ENCODE measurements at regions not wholly inside any gene's neighbourhood (a gene's known extent, or its start where the extent isn't known, plus 50 kb on each side); places are given as distances from the start of the nearest gene placed in this dataset.

DNA sequence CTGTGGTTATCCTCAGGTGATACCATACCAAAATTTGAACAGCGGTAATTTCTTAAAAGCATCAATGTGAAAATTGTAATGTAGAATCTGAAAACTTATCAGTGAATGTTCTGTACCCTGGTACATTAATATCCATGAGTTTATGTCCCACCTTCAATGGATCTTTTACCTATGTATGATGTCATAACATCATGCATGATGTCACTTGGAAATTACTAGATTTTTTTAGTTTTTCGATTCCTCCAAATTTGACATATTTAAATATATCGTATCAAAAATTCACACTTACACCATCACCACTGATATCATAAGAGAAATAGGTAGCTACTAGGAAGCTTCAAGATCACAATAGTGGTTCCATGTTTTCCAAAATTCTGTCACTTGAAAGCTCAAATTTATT is 95.0 kb upstream of the AKR1E2 start:
- no peak for DNase-seq

GRCh38 chr10:4725917-4726606 is 99.9 kb upstream of the AKR1E2 start:
- DNase-seq: peak; percentile 9

DNA sequence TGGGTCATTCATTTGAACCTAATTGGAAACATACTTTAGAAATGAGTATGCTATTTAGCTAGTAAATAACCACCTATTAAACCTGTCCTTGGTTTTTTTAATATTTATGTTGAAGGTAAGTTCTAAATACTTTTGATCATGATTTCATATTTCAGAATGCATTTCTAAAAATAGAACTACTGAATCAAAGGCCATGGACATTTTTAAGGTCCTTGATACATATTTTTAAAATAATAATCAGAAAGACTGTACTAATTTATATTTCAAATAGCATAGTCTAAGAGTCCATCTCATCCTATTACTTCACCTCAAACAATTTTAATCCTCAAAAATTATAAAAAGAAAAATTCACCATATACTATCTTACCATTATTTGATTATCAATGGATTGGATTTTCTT is 102.1 kb upstream of the AKR1E2 start:
- no peak for DNase-seq

DNA sequence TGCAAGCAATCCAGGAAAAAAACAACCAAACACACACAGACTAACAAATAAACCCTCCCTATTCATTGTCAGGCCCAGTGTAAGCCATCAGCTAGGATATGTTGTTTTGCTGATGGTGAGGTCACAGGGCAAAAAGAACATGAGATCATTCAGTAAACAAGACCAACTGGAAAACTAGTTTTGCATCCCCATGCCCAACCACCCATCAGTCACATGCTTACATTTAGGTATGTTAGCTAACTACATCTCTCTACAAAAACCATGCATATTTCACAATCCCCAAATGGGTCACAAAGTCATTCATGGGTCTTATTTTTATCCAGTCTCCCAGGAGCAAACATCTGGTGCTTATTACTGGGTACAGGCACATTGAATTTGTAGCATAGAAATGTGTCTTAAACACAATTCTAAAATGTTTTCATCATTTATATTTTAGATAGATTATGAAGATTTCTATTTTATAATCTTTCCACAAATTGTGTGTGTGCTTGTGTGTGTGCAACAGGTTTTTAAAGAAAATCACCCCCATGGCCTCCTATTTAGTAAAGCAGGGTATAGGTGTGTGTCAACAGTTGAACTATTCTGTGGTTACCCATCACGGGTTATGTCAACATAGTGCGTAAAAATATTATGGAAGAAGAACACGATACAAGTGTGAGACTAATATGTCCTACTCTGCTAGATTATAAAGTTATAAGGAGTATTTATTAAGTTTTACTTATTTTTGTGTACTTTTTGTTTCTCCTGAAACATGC is 103.8 kb upstream of the AKR1E2 start:
- no peak for DNase-seq

DNA sequence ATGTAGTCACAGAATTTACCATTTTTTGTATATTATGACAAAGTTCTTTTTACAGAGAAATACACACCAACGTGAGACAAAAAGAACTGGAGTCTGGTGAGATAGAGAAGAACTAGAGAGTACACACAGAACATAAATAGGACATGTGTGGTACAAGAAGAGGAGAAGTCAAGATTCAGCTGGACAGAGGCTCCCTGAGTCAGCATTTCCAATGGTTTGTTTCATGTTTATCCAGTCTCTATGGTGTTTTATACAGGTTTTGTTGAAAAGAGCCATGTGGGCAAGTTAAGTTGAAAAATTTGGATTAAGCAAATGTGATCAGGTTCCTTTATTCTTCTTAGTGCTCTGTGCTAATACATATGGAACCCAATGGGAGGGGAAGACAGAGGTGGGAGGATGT is 105.5 kb upstream of the AKR1E2 start:
- DNase-seq: no peak

DNA sequence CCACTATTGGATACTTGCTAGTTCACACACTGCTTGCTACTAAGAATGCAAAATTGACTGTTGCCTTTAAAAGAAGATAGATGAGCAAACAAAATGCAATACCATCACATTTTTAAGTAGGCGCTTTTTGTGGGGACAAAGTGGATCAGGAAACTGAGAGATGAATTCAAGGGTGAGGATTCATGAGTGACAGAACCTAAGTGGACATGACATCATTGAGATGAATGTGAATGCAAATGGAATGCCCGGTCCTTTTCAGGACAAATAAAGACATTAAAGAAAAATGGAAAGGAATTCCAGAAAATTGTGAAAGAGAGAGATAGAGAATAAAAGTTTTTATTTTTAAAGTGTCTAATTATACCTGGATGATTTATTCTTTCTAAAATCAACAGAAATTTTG is 106.3 kb upstream of the AKR1E2 start:
- DNase-seq: no peak

GRCh38 chr10:4719036-4719435 is 107.0 kb upstream of the AKR1E2 start:
- DNase-seq: no peak

DNA sequence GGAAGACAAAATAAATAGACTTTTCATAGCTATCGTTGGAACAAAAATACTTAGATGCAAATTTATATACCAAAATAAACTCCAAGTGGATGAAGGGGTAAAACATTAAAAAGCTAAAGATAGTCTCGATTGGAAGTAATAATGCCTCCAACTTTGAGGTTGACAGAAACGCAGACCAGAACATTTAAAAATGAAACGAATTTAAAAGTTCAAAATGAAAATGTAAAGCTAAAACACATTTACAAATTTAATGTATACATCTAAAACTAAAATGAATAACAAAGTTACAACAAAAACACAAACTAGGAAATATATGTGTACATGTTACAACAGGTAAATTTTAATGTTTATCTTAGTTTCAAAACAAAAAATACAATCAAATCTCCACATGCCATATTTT is 107.5 kb upstream of the AKR1E2 start:
- no peak for DNase-seq

- DNase-seq: no peak
Measured at GRCh38 chr10:4717670-4718069, 108.3 kb upstream of the AKR1E2 start.

DNA sequence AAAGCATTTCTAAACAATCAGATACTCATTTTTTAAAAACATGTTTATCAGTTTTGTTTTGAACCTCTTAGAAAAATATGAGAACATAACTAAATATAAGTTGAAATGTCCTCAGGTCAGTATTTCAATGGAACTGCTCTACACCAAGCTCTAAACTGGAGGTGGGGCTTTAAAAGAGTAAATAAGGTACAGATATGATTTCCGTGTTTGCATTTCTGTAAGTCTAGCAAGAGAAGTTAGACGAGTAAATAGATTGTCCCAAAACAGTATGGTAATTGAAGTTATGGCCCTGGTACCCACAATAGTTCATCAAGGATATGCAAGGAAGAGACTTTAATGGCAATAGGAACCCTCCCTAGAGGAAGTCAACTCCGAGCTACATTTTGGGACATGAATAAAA is 115.1 kb upstream of the AKR1E2 start:
- no peak for DNase-seq

DNA sequence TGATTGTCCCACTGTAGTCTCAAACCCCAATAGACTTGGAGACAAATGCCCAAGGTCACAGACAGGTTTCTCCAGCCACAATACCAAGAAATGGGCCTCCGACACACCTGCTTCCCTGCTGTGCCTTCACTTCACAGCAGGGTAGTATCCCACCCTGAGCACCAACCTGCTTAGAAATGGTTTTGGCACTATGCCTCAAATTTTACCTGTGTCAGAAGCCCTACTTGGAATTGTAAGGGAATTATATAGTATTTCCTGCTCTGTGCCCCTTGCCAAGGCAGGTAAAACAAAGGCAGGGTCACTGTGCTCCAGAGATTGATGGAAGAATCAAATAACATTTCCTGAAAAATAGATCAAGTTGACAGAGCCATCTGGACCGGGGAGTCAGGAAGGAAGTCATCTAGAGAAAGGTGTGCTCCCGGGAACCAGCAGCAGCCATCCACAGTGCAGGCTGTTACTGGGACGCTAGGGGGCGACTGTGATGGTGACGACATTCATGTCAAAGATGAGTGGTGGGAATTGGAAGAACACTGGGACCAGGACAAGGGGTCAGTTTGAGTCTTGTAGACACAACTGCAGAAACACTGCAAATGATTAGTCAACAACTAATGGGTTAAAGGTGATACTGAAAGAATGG is 117.8 kb upstream of the AKR1E2 start:
- no peak for DNase-seq

DNA sequence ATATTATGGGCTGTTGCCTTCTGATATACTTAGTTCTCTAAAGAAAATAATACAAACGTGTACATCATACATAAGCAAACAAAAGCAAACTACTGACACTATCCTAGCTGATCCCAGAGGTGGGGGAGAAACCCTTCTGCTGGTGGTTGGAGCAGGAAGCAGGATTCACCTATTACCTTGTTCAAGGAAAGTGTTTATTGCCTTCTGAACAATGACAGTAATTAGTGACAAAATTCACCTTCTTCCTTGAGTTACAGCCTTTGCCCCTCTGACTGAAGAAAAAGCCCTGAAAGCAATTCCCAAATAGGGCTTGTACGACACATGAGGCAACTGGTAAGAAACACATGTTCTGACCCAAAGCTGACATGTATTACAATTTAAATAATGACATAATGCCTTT is 118.8 kb upstream of the AKR1E2 start:
- no peak for DNase-seq

DNA sequence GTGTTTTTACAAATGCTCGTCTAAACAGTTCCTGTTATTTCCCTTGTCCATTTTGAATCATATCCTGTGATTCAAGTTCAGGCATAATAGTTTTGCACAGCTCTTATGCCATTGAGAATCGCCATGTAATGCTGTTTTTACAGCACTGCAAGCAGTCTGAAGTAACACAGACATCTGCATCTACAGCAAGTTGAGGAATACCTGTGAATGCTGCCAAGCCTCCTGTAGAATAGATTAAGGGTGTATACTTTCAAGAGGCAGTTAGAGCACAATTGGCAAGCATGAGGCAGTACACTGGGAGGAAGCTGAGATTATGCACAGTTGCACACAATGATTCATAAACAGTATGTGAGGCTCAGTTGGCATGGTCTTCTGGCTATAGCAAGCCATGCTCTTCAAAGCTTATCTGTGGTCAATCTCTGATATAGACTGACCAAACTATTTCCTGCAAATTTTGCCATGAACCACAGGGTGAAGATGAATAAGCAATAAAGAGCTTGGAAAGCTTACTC is 121.9 kb upstream of the AKR1E2 start:
- DNase-seq: no peak

DNA sequence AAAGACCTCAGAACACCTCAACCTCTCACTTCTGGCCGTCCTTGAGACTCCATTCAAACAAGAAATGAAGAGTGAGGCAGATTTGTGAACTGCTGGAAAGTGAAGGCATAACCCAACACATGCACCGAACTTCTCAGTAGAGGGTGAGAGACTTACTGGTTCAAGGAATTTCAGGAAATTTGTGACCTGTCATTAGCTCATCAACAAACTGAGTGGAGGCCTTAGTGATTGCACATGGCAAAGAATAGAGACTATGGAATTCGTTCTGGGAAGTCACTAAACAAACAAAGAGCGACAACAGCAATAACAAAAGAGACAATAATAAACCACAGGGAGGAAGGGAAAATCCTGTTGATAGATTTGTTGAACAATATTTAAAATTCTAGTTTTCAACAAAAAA is 125.0 kb upstream of the AKR1E2 start:
- DNase-seq: no peak

GRCh38 chr10:4699950-4700730 is 125.9 kb upstream of the AKR1E2 start:
- DNase-seq: no peak

DNA sequence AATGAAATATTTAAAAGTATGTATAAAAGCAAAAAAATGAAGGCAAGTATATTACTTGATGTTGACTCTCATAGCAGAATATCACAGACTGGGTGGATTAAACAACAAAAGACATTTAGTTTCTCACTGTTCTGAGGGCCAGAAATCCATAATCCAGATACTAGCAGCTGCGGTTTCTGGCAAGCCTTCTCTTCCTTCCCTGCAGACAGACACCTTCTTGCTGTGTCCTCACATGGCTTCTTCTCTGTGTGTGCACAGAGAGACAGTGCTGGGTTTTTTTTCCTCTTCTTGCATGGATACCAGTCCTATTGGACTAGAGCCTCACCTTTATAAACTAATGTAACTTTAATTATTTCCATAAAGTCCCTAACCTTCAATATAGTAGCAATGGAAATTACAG is 127.9 kb upstream of the AKR1E2 start:
- DNase-seq: no peak

DNA sequence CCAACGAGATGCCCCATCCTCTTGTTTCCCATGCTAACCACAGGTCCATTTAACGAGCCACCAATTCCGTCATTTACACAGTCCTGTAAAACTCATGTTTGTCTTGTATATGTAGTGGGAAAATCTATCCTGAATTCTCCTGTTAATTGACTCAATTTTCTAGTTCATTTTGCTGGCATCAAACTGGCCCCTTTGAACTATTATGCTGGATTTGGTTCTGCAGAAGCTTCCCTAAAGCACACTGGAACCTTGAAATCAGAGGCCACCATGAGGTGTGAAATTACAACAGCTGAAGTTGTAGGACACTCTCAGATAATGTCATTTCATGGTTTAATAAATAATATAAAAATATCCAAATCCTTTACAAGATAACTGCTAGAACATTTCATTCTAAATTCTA is 129.8 kb upstream of the AKR1E2 start:
- DNase-seq: no peak

- no peak for DNase-seq
Measured at GRCh38 chr10:4693967-4694366, 132.0 kb upstream of the AKR1E2 start.

GRCh38 chr10:4692206-4692605 is 133.8 kb upstream of the AKR1E2 start:
- no peak for DNase-seq

- no peak for DNase-seq
Measured at GRCh38 chr10:4691776-4692175, 134.2 kb upstream of the AKR1E2 start.

DNA sequence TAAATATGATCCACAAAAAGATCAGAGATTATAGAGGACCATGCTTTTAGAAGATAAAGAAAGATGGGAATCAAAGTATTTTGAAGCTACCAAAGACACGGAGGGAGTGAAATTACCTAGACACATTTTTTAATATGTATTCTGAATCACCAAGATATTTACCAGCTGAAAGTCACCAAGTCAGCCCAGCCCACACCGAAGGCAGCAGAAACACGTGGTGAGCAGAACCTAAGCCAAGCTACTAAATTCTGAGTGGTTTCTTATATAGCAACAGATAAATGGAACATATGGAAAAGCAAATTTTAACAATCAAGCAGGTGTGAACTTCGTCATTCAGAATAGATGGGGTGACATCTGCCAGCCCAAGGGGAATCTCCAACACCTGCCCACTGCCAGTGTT is 134.7 kb upstream of the AKR1E2 start:
- no peak for DNase-seq

DNA sequence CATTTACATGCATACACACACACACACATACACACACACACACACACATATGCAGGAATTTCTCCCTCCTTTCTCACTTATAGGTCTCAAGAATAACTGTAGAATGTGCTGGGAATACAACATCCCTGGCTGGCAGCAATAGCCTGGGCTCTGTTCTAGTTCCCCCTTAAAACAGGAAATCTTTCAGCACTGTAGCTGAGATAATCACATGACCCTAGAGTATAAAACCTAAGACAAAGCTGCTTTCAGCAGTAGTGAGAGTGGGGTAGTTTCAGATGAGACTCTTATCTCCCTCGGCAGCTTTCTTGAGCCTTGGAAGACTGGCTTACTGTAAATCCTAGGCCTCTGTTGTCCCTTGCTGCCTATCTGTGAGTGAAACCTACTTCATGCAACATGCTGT is 137.4 kb upstream of the AKR1E2 start:
- DNase-seq: no peak

- no peak for DNase-seq
Measured at GRCh38 chr10:4688168-4688567, 137.8 kb upstream of the AKR1E2 start.
